IPS-NIHi7 (cell line): ENCODE measurements at regions not wholly inside any gene's neighbourhood (a gene's known extent, or its start where the extent isn't known, plus 50 kb on each side); places are given as distances from the start of the nearest gene placed in this dataset.

ENCODE experiments used
- DNase-seq: peaks from one replicate; pipeline ENCODE4 v3.0.0; 2012; ENCODE audit warnings: mixed read lengths; ENCODE audit errors: extremely low spot score

DNA sequence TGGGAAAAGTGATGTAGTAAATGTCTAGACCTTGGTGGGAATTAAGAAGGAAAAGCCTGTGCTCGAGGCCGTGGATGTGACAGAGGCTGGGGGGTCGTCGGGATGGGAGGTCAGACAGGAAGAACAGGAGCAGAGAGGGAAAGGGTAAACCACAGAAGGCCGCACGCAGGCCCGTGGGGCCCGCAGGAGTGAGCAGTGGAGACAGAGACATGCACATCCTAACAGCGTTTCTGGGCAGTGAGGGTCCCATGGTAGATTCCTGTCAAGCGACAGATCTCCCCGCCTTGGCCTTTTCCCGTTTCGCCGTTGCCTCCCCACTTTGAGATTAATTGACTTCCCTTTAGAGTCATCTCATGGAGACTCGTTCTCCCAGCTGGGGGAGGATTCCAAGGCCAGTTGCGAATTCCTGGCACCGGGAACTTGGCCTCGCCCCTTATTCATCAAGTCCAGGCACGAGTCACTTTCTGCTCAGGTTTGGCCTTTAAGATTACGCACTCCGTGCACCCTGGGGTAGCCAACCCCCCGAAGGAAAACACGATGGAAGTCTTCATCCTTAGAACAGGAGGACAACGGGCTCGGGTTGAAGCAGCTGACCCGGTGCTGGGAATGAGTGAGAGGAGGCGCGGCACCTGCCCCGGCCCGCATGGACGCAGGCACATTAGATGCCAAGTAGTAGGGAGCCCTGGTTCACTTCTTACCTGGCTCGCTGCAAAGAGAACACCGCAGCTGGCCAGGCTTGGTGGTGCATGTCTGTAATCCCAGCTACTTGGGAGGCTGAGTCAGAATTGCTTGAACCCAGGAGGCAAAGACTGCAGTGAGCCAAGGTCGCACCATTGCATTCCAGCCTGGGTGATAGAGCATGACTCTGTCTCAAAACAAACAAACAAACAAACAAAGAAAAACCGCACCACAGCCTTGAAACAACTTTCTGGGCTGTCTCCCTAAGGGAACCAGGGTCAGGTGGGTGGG lies 315.2 kb upstream of the SHH start:
- no peak for DNase-seq

DNA sequence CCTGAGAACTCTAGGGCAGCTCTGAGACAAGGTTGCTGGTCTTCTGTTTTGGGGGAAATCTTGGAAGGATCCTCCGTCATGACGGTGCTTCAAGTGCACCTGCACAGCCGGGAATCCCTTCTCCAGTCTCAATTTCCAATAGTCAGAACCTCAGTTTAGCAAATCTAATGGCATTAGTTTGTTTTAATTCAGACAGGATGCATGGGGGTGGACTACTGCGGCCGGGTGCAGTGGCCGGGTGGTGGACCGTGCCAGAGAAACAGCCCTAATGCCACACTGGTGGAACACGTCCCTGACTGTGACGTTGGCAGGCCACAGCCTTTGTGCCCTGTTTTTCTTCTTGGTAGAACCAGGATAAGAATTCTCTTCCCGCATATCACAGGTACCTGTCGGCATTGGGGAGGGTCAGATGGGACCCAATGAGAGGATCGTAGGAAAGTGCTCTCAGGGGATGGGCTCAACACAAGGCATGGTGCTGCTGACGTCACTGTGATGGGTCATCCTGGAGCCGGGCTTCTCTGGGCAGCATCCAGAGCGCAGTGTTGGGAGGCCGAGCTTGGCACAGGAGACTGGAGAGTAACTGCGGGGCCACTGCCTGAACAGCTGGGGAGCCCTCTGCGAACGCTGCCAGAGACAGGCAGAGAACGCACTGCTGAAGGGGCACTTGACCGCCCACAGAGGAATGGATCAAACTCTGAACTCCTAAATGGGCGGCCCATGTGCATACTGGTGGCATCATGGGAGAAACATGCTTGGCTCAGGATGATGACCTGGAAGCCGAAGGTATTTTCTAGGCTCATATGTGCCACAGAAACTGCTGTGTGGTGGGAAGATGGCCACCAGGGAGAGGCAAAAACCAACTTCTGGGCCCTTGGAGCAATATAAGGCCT lies 313.8 kb upstream of the SHH start:
- DNase-seq = no peak

DNA sequence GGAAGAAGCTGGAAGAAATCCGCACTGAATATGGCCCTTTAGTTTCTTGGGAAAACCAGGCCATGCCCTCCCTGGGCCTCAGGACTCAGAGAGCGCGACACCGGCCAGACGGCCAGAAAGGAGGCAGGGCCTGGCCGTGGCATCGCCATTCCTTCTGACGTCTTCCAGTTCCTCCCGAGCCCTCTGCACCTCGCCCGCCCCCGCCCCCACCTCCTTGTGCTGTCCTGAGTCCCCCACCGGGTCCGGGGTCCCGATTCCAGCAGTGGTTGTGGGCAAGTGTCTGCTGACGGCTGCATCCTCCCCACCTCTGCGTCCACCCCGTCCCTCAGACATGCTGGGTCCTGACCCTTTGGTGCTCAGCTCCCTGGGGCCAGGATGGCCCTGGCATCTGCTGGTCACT lies 312.1 kb upstream of the SHH start:
- DNase-seq = no peak

DNA sequence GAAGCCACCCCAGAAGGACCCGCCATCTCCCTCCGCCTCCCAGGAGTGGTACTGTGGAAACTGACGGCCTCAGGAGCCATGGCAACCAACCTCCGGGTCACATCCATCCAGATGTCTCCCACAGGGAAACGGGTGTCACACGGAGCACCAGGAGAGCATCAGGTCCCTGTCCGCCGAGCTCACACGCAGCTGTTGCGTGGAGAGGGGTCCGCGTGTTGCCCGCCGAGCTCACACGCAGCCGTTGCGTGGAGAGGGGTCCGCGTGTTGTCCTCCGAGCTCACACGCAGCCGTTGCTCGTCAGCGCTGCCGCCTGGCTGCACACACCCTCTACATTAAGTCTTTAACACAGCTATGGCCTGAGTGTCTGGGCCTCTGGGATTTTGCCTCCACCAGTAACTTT lies 311.1 kb upstream of the SHH start:
- no peak for DNase-seq

DNA sequence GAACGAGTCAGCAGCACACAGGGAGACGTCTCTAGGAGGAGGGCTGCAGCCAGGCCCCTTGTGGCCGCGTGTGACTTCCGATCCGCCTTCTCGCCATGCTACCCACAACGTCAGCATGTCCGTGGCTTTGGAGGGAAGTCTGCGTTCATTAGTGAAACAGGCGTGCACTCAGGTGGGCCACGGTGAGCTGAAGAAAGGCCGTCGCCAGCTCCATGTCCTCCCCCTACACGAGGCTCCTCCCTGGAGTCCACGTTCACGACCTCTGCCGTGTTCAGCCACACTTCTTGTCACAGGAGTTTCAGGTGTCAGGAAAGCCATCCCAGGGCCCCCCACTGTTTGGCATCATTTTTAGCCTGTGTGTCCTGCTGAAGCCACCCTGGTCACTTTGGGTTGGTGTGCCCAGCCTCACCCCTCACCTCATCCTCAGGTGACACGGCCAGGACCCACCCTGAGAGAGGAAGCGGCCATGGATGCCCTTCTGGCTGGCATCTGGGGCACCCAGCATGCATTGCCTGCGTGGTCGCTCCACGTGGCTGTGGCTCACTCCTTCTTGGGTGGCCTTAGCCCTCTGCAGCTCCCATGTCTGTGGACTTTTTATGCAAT lies 310.6 kb upstream of the SHH start:
- no peak for DNase-seq

DNA sequence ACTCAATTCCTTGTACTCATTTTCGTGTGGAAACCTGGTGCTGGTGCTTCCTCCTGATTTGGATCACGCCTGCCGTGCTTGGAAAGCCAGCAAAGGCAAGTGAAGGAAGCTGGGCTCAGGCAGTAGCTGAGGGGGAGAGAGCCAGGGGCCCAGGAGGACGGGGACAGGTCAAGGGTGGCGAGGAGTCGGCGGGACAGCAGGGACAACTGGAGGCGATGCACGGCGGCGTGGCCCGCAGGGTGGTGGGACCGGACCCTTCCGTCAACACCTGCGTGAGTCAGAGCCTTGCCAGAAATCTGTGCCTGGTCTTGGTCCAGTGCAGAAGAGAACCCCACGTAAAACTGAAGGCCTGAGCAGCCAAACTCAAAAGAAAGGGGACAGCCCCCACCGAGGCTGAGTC lies 309.7 kb upstream of the SHH start:
- DNase-seq = no peak

DNA sequence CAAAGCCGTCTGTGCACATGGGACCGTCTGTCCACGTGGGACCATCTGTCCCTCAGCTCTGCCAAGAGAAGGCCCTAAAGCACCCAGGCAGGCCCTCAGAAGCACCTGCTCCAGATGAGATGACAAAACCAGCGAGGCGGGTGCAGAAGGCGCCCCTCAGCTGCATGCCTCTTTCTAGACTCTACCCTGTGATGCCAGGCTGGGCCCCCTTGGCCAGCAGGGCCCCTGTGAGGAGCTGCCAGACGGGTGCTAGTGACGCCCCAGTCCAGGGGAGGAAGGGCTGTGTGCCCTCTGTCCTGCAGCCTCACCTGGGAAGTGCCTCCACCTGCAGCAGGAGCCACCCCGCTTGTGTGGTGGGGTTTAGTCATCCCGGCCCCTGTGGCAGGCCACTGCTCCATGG lies 309.2 kb upstream of the SHH start:
- DNase-seq = no peak

DNA sequence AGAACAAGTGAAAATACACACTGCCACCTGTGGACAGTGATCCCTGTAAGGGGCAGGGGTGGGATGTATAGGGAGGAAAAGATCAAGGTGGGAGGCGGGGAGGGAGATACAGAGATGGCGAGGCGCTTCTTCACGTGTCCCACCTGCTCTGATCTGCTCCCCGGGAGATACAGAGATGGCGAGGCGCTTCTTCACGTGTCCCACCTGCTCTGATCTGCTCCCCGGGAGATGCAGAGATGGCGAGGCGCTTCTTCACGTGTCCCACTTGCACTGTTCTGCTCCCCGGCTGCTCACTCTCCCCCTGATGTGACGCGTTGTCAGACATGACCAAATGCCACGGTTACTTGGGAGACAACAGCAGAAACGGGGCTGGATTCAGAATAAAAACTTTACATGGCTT lies 308.3 kb upstream of the SHH start:
- no peak for DNase-seq

DNA sequence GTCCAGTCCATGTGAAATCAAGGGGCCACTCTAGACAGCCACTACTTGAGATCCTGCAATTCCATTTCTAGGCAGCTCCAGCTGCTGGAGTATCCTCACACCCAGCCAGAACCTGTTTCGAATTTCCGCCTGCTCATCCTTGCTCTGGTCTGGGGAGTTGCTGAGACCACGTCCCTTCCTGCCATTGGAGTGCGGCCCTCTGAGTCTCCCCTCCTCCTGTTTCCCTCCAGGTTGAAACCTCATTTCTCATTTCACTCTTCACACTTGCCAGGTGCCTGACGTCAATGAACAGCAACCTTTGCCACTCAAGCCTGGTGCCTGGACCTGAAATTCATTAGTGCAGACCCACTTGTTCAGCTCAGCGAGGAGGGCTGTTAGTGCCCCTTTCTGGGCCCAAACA lies 307.5 kb upstream of the SHH start:
- no peak for DNase-seq

DNA sequence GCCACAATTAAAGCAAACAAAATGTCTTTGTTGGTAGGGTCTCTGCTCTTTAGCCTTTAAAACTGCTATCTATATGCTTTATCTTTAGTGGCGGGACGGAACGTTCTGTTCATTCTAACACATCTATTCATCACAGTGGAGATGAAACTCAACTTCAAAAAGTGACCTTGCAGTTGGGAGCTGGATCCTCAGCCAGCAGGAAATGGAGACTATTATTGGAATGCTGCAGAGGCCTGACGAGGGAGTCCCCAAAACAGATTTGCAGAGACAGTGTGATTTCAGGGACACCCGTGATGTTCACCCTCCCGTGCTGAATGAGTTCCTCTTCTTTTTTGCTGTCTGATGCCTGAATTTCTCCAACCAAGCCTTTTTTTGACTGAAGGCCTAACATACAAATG lies 306.0 kb upstream of the SHH start:
- no peak for DNase-seq

DNA sequence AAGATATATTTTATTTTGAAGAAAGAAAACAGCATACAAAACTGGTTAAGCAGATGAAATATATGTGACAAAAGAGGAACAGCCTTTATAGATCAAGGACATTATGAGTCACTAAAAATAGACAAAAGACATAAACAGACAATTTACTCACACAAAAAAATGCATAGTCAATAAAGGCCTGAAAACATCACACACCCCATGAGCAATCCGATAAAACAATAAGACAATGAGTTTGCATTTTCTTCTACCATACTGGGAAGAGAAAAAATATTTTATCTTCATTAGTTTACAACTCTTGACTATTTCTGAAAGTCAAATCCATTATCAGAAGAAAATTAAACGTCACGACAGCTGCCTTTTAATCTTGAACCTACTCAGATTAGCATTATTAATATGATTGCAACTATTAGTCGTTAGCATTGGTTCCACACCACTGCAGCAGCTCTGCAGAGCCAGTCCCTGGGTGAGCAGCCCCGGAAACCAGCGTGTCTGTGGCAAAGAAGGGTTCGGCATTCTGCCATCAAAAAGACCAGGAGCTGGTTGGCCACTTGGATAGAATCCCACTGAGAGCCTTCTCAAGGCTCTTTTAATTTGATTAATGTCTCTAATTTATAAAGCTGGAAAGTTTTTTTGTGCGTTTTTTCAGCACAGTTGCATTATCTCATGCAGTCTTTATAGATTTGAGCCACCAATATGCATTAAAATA lies 305.4 kb upstream of the SHH start:
- no peak for DNase-seq

DNA sequence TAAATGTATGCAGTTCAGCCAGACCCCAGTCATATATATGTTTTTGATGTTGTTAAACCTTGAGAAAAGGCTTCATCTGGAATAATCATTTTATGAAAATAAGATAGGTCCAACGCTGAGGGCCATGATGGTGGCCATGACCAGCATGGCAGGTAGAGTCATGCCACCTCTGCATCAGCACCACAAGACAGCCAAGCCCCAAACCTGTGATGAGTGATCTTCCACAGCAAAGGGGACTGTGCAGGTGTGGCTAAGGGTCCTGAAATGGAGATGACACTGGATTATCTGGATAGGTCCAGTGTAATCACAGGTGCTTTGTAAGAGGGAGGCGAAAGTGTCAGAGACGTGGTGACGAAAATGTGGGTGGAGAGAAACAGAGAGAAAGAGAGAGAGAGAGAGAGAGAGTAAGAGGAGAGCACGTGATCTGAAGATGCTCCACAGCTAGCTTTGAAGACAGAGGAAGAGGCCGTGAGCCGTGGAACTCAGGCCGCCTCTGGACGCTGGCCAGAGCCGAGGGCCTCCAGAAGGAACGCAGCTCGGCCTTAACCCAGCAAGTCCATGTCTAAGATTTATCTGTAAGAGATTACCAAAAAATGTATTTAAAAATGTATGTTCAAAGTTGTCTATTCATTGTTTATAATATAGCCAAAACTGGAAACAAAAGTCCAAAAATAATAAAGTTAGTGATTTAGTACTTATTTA lies 304.4 kb upstream of the SHH start:
- DNase-seq = no peak

DNA sequence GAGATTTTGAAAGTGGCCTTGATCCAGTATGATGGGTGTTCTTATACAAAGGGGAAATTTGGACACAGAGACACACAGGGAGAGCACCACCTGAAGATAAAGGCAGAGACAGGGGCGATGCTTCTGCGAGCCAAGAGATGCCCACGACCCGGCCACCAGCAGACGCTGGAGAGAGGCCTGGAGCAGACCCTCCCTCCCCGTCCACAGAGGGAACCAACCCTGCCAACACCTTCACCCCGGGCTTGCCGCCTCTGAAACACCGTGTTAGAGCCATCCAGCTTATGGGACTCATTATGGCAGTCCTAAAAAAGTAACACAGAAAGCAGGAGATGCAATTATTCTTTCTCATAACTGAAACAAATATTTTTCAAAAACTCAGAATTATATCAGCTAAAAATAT lies 303.3 kb upstream of the SHH start:
- DNase-seq = no peak

DNA sequence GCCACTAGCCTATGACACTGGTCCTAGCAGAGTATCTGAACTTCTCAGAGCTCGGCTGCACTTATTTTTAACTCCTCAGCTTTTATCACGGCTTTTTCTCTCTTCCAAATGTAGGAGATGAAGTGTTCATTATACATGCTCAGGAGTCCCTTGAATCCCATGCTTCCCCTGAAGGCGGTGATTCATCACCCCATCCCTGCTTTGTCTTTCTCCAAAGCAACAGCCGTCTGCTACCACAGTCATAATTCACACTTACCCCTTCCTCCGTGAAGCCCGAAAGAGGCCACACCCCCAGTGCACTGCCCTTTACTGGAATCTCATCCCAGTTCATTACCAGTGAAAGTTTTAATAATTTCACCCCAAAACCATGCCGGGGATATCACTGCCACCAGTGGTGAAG lies 301.5 kb upstream of the SHH start:
- no peak for DNase-seq

DNA sequence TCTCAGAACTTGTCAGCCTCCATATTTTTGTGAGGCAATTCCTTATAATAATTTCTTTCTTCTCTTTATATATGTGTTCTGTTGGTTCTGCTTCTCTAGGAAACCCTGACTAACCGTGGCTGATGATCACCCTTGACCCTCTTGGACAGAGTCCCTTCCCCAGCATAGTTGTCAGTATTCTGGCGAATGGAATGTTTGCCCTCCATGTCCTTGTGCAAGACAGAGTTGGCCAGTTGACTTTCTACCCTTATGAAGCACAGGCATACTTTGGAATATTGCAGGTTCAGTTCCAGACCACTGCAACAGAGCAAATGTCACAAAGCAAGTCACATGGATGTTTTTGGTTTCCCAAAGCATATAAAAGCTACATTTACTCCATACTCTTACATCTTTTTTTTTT lies 297.7 kb upstream of the SHH start:
- no peak for DNase-seq

DNA sequence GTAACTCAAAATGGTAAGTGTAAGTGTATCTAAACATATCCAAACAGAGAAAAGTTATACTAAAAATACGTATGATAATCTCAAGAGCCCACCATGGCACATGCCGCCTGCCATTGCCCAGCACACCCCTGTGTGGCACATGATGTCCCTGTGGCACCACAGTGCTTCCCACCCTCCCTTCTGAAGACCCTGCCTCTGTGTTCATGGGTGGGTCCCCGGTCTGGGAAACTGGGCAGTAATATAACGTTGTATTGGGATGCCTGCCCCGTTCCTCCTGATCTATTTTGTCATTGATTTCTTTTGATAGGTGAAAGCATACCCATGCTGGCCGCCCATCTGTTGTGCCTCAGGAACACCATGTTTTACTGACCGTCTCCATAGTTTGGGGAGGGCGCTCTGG lies 296.8 kb upstream of the SHH start:
- no peak for DNase-seq

DNA sequence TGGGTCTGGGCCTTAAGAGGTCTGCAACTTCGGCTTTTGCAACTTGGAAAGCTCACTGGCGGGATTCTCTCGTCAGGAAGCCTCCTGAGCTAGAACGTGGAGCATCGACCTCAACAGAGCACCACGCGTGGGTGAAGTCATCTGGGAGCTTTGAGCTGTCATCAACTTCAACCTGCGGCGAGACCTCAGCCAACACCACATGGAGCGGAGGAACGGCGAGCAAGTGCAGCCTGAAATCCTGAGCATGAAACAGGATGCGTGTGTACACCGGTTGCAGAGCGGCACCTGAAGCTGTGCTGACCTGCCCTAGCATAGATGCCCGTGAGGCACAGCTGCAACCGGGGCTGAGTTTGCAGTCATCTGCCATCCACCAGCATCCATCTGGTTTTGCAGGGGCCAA lies 295.7 kb upstream of the SHH start:
- no peak for DNase-seq

DNA sequence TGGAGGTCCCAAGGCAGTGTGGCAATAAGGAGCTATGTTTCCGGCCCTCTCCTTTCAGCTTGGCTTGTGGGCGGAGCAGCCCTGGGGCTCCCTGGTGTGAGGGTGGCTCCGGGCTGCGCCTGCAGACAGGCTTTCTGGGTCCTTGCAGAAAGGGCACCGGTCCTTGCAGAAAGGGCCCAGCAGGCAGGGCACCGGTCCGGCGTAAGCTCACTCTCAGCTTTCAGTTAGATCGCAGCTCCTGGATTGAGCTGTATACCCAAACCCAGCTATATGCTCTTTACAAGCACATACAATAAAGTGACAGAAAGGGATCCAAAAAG lies 293.8 kb upstream of the SHH start:
- DNase-seq = no peak

DNA sequence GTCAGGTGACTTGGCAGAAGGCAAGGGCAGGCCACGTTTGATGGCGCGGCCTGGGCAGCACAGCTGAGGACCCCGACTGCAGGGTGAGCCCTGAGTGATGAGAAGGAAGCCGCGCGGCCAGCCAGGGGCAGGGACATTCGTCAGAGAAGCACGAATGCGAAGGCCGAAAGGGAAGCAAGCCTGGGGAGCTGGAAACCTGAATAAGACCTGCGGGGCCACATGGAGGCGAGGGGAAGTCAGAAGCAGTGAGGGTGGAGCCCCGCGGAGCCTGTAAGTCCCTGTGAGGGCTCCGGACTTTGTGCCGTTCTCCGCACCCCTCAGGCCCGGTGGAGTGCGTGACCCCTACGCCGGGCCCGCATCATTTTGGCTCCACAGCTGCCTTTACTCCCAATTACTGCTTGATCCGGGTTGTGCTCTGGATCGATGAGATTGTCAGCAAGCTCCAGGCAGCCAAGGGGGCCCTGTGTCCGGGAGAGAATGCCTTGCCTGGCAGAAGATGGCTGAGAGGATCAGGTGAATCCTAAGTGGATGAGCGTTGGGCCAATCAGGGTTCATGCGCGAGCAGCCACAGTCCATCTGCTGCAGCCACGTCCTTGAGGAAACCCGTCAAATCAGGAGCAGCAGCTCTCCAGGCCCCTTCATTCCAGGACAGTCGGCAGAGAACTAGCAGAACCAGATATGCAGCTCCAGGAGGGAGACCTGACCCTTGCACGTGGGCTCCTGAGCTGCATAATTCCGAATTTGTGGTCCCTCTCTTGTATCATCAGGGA lies 293.3 kb upstream of the SHH start:
- no peak for DNase-seq

DNA sequence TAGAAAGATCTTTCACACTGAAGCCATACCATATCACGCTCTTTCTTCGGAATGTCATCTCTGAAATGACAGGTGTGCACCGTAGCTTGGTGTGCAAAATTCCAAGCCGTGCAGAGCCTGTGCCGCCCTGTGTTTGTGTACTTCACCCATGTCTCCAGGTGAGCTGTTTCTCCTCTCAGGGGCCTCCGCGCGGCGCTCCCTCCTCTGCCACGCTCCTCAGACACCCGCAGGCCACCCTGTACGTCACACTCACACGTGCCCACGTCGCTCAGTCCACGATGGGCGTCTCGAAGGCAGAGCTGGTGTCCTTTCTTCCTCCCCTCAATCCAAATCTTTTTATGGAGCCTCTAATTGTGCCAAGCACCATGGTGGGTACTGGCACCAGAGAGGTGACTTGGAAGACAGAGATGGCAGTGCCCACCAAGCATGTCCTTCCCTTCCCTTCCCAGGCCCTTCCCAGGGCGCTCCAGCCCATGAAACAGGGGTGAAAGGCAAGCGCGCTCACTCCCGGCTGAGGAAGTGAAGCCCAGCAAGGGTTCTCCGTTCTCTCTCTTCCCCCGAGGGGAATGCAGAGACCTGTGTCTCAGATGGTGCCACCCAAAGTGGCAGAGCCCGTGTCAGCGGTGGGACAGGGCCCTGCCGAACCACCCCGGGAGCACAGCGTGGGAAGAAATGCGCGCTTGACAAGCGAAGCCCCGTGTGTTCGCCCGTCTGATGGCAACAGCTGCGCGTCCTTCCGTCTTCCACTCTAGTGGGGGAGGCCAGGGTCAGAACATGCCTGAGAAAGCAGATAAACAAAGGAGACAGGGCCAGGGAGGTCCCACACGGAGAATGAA lies 292.5 kb upstream of the SHH start:
- DNase-seq = no peak
